ENCODE measurements at regions not wholly inside any gene's neighbourhood (a gene's known extent, or its start where the extent isn't known, plus 50 kb on each side); places are given as distances from the start of the nearest gene placed in this dataset.

GRCh38 chr12:38099686-38100085 is 216.9 kb upstream of the ALG10B start:
- TF ChIP-seq CTCF (IDR thresholded peaks at IDR 0.05): no peak
- no peak for TF ChIP-seq POLR2A (IDR thresholded peaks at IDR 0.05)
- no peak for TF ChIP-seq EP300 (IDR thresholded peaks at IDR 0.05)

Data from tibial nerve (tissue), 4 donors.